Upper lobe of left lung (tissue), 4 donors: ENCODE measurements at regions not wholly inside any gene's neighbourhood (a gene's known extent, or its start where the extent isn't known, plus 50 kb on each side); places are given as distances from the start of the nearest gene placed in this dataset.

Source experiments
- EP300 ChIP-seq, 4 donors: sonication (generic); formaldehyde crosslinking; IDR thresholded peaks; one replicate each; pipeline ENCODE4 v1.5.1; 2017; ENCODE audit warnings: antibody characterized with exemption in 4 of 4, control low read depth in 2 of 4
- POLR2AphosphoS5 ChIP-seq, 2 donors: sonication (generic); formaldehyde crosslinking; IDR thresholded peaks; one replicate each; pipeline ENCODE4 v1.5.1; 2017; ENCODE audit warnings: antibody characterized with exemption in 2 of 2
- TF ChIP-seq, protein P1 (sequence below), 6 experiments: fragments of 450-650 bp in 4 of 6; fragments of 200-600 bp in 2 of 6; sonication (generic) in 2 of 6; IDR thresholded peaks; one replicate each; pipeline ENCODE4 v1.5.1; 2016 to 2019; ENCODE audit warnings: antibody characterized with exemption in 6 of 6

DNA sequence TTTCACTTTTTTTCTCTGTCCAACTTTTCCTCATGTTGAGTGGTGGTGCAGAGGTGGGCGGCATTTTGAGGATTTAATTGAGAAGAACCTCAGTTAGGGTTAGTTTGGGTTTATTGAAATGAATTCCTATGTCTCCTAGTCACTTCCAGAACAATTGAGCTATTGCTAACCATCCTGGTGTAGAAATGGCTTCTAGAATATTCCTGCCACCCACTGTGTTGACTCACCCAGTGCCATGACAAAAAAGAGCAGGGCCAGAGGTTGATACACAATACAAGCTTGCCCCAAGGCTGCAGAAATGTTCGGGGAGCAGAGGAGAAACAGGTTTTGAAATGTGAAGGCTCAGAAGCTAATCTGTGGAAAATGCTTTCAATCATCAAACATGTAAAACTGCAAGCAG is 167.1 kb upstream of the TRIB2 start:
- TF ChIP-seq, protein P1, sequence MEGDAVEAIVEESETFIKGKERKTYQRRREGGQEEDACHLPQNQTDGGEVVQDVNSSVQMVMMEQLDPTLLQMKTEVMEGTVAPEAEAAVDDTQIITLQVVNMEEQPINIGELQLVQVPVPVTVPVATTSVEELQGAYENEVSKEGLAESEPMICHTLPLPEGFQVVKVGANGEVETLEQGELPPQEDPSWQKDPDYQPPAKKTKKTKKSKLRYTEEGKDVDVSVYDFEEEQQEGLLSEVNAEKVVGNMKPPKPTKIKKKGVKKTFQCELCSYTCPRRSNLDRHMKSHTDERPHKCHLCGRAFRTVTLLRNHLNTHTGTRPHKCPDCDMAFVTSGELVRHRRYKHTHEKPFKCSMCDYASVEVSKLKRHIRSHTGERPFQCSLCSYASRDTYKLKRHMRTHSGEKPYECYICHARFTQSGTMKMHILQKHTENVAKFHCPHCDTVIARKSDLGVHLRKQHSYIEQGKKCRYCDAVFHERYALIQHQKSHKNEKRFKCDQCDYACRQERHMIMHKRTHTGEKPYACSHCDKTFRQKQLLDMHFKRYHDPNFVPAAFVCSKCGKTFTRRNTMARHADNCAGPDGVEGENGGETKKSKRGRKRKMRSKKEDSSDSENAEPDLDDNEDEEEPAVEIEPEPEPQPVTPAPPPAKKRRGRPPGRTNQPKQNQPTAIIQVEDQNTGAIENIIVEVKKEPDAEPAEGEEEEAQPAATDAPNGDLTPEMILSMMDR (IDR thresholded peaks at IDR 0.05) = no peak
- TF ChIP-seq POLR2AphosphoS5 (IDR thresholded peaks at IDR 0.05) (no peak), EP300 (IDR thresholded peaks at IDR 0.05) (no peak)
